Omental fat pad (tissue), 3 donors: ENCODE measurements at regions not wholly inside any gene's neighbourhood (a gene's known extent, or its start where the extent isn't known, plus 50 kb on each side); places are given as distances from the start of the nearest gene placed in this dataset.

Experiments
- ATAC-seq: fragments of 150-250 bp; one replicate; pipeline ENCODE4 v1.9.1; 2016; ENCODE audit warnings: mild to moderate bottlenecking, moderate library complexity; ENCODE audit not compliant: low FRiP score
- DNase-seq: peaks from one replicate; pipeline ENCODE4 v3.0.0-alpha.2; 2019; ENCODE audit warnings: low spot score
- TF ChIP-seq, protein P1 (sequence below), 3 donors: fragments of 450-650 bp; IDR thresholded peaks; one replicate each; pipeline ENCODE4 v1.5.1; 2016 to 2017; ENCODE audit warnings: antibody characterized with exemption in 3 of 3, mild to moderate bottlenecking in 3 of 3, moderate library complexity in 2 of 3

DNA sequence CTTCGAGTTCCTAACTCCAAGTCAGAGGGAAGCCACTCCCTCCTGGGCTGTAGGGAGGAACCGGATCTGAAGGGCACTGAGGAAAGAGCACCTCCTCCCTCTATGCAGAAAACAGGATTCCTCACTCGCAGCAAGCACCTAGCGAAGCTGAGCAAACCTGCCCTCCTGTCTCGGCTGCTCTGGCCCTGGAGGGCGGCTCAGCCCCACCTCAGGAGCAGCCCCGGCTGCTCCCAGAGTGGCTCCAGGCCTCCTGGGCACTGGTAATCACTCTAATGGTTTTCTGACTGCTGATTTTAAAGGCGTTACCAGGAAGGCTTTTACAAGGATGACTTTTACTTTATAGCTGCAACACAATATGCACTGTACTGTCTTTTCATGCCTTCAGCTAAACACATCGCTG lies 312.5 kb downstream of the TEX29 start:
- DNase-seq (no peak), ATAC-seq (no peak)
- TF ChIP-seq, protein P1, sequence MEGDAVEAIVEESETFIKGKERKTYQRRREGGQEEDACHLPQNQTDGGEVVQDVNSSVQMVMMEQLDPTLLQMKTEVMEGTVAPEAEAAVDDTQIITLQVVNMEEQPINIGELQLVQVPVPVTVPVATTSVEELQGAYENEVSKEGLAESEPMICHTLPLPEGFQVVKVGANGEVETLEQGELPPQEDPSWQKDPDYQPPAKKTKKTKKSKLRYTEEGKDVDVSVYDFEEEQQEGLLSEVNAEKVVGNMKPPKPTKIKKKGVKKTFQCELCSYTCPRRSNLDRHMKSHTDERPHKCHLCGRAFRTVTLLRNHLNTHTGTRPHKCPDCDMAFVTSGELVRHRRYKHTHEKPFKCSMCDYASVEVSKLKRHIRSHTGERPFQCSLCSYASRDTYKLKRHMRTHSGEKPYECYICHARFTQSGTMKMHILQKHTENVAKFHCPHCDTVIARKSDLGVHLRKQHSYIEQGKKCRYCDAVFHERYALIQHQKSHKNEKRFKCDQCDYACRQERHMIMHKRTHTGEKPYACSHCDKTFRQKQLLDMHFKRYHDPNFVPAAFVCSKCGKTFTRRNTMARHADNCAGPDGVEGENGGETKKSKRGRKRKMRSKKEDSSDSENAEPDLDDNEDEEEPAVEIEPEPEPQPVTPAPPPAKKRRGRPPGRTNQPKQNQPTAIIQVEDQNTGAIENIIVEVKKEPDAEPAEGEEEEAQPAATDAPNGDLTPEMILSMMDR (IDR thresholded peaks at IDR 0.05): no peak

DNA sequence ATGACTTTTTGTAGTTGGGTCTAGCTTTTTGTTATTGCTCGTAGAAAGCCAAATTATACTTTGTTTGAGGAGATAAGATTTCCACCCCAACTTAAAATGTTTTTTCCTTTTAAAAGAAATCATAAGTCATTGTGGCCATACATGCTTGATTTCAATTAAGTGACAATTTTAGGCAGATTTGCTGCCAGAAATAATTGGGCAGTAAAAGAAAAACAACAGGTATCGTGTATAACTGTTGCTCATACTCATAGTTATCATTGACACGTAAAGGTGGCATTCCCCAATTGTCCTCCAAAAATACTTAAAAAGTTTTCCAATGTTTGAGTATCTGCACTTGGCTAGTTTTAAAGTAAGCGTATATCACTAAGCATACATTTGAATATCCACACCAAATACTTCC lies 313.0 kb downstream of the TEX29 start:
- ATAC-seq: no peak
- TF ChIP-seq, protein P1 (IDR thresholded peaks at IDR 0.05): no peak
- DNase-seq: no peak

- ATAC-seq (no peak), DNase-seq (no peak)
Measured at GRCh38 chr13:111634410-111634809, 314.0 kb downstream of the TEX29 start.

DNA sequence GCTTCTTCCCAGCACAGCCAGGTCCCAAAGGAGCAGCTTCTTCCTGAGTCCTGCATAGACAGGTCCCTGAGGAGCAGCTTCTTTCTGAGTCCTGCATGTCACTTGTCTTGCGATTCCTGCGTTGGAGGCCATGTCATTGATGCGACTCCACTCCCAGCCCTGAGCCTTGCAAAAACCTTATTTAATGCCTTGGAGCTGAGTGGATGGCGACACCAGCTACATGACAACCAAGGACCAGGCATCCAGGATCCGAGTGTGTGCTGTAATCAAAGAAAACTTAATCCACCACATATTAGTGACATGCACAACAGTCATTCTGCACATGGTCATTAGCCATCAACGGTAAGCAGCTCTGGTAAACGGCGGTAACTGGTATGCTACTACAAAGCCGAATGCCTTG lies 315.8 kb downstream of the TEX29 start:
- DNase-seq (no peak), ATAC-seq (no peak)
- TF ChIP-seq, protein P1 (IDR thresholded peaks at IDR 0.05): no peak

More at GRCh38 chr13:111634410-111634809, 314.0 kb downstream of the TEX29 start:
- TF ChIP-seq, protein P1 (IDR thresholded peaks at IDR 0.05): no peak

DNA sequence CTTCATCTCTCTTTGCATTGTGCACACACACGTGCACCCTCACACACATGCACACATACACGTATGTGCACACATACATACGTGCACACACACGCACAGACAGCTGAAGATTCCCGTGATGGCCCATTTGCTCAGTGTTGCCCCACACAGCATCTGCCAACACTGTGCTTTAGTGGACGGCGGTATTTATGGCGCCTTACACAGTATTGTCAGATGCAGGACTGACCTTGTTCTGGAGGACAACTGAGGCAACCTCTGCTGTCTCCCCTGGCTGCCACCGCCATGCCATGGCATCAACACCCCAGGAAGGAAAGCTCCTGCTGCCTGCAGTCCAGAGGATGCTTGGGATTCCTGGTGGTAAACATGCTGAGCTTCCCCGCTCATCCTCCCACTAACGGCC lies 316.4 kb downstream of the TEX29 start:
- DNase-seq: no peak
- TF ChIP-seq, protein P1 (IDR thresholded peaks at IDR 0.05): no peak
- no peak for ATAC-seq

DNA sequence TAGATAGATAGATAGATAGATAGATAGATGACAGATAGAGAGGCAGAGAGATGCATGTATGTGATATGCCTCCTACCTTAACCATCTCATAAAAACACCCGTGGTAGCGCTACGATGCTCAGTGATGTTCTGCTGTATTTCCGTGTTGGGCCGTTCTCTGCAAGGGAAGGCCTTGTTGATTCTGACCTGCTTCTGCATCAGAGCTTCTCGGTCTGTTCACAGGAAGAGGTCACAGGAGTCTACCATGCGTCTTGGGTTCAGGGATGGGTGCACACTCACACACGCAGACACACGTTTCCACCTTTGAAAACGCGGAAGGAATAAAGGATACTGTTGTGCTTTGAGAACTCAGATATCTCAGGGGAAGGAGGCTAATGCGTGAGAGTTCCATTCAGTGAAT lies 316.9 kb downstream of the TEX29 start:
- no peak for ATAC-seq
- TF ChIP-seq, protein P1 (IDR thresholded peaks at IDR 0.05): no peak
- no peak for DNase-seq

DNA sequence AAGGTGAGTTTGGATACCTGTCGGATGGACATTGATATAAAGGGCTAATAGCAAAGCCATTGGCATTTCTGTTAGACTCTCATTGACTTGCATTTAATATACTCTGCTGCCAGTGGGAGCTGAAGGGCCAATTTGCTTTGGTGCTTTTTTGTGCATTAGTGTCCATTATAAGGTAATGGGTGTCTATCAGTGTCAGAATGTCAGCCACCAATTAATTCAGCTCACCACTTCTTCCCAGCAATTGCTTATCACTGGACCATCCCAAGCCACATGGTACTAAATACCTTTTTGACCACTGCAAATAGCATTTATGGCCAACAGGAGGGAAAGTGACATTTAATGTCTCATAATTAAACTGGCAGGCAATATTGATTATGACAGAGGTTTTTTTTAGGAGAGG lies 317.8 kb downstream of the TEX29 start:
- ATAC-seq: no peak

More for the DNA sequence above, 317.8 kb downstream of the TEX29 start:
- DNase-seq: no peak
- TF ChIP-seq, protein P1 (IDR thresholded peaks at IDR 0.05): no peak
